Stimulated activated CD4-positive, alpha-beta T cell treated with anti-CD3 and anti-CD28 coated beads, Interleukin-12 subunit alpha, Interleukin-12 subunit beta, amount 100 ng/mL, for 4 hours (primary cell): ENCODE measurements at regions not wholly inside any gene's neighbourhood (a gene's known extent, or its start where the extent isn't known, plus 50 kb on each side); places are given as distances from the start of the nearest gene placed in this dataset.
A peak's percentile ranks its signal among the peaks of the same experiment; 100 is the strongest.

Experiments
- DNase-seq: peaks from one replicate; pipeline ENCODE4 v3.0.0-alpha.2; 2020

DNA sequence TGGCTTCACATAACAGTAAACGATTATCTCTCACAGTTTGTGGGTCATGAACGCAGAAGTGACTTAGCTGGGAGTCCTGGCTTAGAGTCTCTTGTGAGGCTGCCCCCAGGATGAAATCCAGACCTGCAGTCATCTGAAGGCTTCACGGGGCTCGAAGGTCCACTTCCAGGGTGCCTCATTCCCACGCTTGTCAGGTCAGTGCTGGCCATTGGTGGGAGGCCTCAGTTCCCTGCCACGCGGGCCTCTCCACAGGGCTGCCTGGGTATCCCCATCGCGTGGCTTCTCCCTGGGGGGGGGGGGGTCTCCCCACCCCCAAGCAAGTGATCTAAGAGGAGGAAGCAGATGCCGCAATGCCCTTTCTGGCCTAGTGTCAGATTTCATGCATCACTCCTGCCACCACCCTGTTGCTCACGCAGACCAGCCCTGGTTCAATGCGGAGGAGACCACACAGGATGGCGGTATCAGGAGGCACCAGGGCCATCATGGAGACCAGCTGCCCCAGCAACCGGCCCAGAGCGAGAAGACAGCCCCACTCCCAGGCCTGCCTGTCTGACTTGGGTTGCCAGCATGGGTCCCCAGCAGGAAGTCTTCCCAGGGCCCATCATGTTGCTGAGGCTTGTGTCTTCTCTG, 77.3 kb upstream of the CDH5 start:
- no peak for DNase-seq

DNA sequence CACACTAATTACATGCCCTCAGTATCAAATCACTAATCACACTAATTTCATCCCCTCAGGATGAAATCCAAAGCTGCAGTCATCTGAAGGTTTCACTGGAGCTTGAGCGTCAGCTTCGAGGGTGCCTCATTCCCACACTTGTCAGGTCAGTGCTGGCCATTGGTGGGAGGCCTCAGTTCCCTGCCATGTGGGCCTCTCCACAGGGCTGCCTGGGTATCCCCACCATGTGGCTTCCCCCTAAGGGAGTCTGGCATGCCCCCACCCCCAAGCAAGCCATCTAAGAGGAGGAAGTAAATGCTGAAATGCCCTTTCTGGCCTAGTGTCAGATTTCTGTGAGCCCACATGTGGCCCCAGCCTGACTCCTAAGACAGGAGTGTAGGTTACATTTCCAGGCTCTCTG, 78.6 kb upstream of the CDH5 start:
- DNase-seq = no peak

- no peak for DNase-seq
Observed at GRCh38 chr16:66287416-66287815, 79.1 kb upstream of the CDH5 start.

GRCh38 chr16:66286527-66286926, 80.0 kb upstream of the CDH5 start:
- no peak for DNase-seq

DNA sequence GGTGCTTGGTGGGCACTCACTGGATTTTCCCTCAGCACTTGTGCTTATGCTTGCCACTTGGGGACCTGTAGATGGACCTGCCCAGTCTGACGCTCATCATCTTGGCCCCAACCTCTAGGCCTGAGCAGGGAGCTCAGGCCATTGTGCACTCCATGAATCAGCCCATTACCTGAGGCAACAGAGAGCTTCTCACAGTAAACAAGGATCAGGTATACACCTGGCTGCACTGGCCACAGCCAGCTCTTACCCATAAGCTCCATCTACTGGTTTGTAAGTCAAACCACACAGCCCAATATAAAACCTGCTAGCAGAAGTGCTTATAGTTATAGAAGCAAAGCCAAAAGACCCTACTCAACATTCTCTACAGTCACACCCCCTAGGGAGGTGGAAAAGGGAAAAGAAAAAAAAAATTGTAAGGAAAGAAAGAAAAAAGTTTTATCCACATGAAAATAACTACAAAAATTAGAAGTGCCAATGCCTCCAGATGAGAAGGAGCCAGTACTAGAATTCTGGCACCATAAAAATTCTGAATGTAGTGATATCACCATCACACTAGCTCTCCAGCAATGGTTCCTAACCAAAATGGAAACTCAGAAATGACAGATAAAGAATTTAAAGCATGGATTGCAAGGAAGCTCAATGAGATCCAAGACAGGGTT, 87.8 kb upstream of the CDH5 start:
- DNase-seq = no peak

GRCh38 chr16:66278111-66278531, 88.4 kb upstream of the CDH5 start:
- no peak for DNase-seq

DNA sequence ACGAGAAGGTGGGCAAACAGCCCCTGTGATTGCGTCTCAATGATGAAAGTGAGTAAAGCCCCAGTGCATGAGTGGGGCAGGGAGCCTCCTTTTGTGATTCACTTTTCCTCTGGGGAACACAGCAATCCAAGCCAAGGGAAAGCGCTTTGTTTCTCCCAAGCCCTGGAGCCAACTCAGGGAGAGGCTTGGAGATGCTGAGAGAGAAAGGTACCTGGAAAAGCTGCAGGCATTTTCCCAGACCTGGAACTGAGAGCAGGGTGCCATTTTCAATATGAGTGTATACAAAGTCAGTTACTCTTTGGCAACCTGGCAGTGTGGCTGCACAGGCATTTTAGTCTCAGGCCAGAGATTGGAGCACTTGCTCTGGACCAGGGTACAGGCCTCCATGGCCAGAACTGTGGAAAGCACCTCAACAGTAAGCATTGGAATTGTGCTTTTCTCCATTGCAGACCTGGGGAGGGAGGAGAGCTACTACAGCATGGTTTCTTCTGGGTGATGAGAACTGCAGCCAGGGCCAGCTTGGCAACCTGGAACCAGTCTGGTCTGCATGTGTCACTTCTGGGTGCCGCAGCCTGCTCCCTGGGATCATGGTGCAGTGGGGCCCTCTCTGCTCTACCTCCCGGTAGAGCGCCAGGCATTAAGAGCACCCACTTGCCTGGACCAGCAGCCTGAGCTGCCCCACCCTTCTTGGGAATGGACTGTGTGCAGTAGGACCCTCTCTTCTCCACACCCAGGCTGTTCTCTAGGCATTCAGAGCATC, 89.0 kb upstream of the CDH5 start:
- DNase-seq = no peak

DNA sequence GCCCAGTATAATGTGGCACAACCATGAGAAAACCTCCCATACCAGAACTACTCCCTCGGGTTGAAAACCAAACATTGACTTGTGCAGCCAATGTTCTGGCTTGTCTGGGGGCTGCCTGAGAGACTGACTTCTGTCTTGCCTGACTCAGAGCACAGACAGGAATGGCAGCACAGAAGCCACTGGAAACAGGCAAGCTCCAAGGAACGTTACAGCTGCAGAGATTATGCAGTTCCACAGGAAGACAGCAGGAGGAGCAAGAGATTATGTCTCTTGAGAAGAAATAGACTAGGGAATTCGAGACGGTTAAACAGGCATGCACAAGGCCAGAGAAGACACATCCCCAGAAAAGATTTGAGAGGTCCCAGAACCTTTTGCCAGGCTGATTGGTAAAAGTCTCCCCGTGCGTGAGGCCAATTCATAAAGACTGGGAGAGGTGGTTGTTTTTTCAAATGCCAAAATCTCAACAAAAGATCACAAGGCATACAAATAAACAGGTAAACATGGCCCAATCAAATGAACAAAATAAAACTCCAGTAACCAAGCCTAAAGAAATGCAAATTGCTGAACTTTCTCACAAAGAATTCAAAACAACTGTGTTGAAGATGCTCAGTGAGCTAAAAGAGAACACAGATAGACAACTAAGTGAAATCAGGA, 90.6 kb upstream of the CDH5 start:
- no peak for DNase-seq

DNA sequence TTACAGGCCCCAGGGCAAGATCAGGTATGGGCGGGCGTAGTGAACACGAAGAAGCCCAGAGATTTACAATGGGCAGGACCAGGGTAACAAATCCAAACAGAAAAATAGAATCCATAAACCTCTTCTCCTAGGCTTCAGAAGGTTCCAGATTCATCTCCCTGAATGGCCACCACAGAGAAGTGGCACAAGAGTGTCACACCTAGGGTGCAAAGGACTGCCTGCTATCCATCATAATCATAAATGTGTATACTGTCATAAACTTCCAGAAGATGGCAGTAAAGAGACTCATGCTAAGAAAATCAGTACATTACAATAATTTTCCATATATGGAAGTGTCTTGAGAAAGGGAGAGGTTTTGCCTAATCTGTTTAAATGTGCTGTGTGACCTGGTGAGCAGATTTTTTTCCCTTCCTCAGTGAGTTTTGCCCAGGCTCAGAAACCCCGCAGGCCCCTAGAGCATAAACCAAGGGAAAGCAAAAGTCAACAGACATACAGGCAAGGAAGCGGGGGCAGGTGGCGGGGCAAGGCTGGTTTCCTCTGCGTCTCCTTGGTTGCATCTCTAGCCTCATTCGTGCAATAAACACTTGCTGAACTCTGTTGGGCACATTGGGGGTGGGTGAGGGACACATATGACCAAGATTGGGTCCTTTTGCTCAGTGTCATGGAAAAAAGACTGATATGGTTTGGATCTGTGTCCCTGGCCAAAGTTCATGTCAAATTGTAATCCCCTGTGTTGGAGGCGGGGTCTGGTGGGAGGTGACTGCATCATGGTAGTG, 92.0 kb upstream of the CDH5 start:
- no peak for DNase-seq

DNA sequence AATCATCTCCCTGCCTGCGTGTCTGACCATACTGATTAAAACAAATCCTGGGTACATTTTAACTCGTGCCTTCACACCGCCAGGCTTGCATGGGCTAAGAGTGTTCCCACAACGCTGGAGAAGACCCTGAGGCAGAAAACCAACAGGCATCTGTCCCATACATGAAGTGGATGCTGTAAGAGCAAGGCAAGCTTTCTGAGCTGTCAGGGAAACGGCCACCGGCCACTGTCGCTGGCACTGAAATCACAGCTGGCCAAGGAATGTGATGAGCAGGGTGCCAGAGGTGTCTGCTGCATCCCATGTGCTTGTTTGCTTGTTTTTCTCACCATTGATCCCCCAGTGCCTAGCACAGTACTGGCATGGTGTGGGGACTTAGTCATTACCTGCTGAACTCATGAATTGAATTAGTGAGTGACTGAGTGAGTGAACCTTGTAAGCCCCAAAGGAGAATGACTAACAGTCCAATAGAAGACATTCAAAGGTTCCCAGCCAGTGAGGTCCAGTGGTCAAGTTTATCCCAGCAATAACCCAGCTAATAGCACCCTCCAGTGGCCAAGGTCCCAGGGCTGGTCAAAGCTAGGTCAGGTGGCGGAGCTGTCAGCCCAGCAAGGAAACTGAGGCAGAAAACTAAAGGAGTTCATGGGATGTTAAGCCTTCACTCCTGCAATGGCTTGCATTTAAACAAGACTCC, 92.7 kb upstream of the CDH5 start:
- no peak for DNase-seq

GRCh38 chr16:66273053-66273452, 93.4 kb upstream of the CDH5 start:
- DNase-seq = no peak

GRCh38 chr16:66272461-66272860, 94.0 kb upstream of the CDH5 start:
- DNase-seq = no peak

DNA sequence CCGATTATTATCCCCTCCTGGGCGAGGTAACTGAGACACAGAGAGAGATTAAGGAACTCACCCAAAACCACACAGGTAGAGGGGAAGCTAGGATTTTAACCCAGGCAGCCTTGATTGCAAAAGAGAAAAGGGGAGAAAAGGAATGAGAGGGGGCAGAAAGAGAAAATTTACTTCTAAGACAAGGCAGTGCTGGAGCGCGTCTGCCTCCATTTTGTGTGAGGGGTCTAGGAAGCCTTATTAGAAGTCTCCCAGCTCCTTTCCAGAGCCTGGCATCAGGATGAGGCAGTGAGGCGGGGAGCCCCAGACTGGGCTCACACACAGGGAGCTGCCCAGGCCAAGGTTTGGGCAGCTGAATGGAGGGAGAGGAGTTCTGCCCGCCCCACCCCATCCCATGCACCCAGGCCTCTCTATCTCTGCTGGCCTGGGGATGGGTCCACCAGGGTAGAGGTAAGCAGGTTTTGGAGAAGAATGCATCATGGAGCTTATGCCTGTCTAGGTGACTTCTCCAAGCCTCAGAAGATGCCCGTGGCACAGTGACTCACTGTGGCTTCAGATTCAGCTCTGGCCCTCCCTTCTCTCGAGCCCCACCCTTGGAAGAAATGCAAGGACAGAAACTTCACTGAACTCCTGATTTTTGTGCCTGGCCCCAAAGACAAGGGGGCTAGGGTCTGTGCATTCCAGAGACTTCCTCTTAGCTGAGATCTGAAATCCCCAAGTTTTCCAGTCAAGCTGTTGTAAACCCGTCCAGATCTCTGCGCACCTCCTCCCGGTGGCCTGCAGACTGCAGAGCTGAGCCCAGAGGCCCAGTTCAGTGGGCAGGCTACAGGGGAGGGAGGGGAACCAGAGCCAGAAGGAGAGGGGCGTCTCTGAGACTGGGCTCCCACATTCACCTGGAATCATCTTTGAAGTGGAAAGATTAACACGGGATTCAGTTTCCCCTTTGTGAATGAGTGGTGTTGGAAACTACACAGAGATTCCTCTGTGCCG, 95.1 kb upstream of the CDH5 start:
- DNase-seq = no peak

GRCh38 chr16:66270333-66270927, 96.1 kb upstream of the CDH5 start:
- peak; percentile 62 for DNase-seq

- no peak for DNase-seq
Observed at GRCh38 chr16:66269617-66270332, 96.7 kb upstream of the CDH5 start.

DNA sequence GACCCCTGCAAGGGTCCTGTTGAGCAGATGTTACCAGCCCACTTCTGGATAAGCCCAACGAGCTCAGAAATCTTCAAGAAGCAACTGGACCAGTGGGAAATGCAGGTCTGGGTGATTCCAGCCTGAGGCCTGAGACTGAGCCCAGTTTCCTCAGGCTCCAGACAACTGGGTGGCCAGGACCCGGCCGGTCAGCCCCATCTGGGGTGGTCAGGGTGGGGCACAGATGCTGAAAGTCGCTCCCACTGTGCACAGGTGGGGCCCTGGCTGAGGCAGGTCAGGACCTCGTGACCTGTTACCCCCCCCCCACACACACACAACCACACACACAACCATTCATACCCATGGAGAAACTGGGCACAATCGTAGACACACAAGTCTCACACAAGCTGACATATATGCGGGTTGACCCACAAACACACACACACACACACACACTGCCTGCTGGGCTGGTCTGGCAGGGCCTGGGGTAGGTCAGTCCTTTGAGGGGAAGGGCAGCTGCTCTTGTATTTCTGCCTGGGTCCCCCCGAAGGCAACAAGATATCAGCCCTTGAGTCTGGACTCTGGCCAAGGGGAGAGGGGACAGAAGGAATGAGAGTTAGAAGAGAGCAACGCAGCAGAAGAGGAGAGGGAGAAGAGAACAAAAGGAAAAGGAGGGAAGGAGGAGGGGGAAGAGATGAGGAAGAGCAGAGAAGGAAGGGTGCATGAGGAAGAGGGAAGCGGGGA, 99.0 kb upstream of the CDH5 start:
- DNase-seq = no peak

DNA sequence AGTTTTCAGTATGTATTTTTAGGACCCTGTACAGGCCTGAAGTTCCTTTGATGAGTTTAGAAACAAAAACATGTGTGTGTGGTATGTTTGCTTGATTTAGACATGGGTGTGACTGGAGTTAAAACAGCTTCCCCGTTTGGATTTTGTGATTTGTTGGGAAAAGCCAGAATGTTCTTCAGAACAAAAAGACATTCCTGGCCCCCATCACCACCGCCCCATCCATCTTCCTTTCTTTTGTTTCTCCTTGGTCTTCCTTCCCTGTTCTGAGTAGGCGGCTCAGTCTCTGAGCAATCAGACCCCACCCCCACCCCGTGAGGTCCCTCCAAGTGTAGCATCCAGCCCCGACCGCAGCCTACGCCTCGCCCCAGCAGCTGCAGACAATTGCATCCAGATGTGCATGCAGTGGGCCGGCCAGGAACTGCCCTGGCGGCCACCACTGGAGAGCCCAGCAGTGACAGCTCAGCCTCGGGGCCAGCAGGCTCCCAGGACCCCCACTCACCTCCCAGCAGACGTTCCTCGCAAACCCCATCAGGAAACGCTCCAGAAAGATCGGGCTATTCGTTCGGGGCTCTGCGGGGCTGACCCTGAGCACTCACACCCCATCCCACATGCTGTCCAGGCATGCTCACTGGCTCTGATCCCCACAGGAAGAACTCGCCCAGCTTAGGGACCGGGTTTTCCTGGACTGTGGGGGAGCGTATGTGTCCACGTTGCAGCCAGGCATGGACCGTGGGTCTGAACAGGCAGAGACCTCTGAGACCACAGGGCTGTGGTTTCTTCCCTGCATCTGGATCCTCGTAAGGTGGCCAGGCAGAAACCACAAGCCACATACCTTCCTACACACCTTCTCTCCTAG, 99.8 kb upstream of the CDH5 start:
- DNase-seq = no peak

DNA sequence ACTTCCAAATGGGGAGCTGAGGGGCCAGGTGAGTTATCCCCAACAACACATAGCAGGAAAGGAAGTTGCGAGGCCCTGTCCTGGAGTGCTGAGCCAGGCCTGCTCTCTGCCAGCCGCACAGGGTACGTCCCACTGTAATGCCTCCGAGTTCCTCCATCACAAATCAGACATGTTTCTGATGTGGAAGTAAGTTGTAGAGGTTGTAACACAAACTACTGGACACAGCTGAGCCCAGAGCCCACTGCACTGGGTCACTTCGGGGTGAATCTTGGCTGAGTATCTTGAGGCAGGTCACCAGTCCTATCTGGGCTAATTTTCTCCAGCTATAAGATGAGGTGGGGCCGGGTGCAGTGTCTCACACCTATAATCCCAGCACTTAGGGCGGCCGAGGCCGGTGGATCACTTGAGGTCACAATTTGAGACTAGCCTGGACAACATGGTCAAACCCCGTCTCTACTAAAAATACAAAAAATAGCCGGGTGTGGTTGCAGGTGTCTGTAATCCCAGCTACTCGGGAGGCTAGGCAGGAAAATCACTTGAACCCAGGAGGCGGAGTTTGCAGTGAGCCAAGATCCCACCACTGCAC, 100.8 kb upstream of the CDH5 start:
- DNase-seq = no peak
